Retinal pigment epithelial cell (primary cell): ENCODE measurements at regions not wholly inside any gene's neighbourhood (a gene's known extent, or its start where the extent isn't known, plus 50 kb on each side); places are given as distances from the start of the nearest gene placed in this dataset.
A peak's percentile ranks its signal among the peaks of the same experiment; 100 is the strongest.

Experiments
- DNase-seq: peaks from one replicate; pipeline ENCODE4 v3.0.0-alpha.2; 2010; ENCODE audit warnings: low read depth
- H3K4me3 ChIP-seq: 2 replicates; pipeline ENCODE4 v1.5.1; 2011; ENCODE audit warnings: mild to moderate bottlenecking, low read length, control low read depth, moderate library complexity
- TF ChIP-seq, protein P1 (sequence below): conservative IDR thresholded peaks from 2 replicates; pipeline ENCODE4 v1.5.1; 2011; ENCODE audit warnings: low read depth, low read length, control low read depth, inconsistent platforms

DNA sequence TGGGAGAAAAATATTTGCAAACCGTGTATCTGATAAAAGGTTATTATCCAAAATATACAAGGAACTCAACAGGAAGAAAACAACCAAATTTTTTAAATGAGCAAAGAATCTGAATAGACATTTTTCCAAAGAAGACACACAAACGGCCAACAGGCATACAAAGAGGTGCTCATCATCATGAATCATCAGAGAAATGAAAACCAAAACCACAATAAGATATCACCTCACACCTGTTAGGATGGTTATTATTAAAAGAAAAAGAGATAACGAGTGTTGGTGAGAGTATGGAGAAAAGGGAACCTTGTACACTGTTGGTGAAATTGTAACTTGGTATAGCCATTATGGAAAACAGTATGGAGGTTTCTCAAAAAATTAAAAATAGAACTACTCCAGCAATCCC lies 463.3 kb downstream of the IRS1 start:
- DNase-seq: no peak
- TF ChIP-seq, protein P1, sequence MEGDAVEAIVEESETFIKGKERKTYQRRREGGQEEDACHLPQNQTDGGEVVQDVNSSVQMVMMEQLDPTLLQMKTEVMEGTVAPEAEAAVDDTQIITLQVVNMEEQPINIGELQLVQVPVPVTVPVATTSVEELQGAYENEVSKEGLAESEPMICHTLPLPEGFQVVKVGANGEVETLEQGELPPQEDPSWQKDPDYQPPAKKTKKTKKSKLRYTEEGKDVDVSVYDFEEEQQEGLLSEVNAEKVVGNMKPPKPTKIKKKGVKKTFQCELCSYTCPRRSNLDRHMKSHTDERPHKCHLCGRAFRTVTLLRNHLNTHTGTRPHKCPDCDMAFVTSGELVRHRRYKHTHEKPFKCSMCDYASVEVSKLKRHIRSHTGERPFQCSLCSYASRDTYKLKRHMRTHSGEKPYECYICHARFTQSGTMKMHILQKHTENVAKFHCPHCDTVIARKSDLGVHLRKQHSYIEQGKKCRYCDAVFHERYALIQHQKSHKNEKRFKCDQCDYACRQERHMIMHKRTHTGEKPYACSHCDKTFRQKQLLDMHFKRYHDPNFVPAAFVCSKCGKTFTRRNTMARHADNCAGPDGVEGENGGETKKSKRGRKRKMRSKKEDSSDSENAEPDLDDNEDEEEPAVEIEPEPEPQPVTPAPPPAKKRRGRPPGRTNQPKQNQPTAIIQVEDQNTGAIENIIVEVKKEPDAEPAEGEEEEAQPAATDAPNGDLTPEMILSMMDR: no peak
- H3K4me3 ChIP-seq: no peak overlapping the region

DNA sequence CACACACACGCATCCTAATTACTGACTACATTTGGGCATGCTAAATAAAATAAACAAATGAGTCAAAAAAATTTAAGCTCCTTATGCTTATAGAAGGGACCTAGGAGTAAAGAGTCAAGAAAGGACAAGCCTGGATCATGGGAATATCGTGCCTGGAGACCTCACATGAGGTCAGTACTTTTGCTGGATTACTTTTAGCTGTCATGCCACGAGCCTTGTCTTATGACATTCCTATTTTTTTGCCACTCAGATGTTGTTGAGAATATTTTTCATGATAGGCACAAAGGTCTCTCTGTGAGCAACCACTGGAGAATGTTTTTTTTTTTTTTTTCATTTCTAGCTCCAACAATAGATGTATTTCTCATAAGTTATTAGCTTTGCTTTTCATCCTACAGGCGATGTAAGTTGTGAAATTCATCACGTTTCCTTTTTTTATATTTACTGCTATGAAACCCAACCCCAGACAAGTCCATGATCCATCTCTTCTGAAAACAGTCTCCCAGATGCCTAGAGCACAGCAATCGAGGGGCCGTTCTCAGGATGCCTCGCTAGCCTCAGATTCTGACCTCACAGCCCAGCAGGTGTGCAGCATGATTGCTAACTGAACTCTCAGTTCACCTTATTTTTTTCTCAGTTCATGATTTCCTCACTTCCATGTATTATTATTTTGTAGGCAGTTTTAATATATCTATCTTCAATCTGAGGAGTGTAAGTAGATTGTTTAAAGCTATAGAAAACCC lies 464.5 kb downstream of the IRS1 start:
- DNase-seq: peak; percentile 98
- H3K4me3 ChIP-seq: no peak overlapping the region
- TF ChIP-seq, protein P1: no peak

DNA sequence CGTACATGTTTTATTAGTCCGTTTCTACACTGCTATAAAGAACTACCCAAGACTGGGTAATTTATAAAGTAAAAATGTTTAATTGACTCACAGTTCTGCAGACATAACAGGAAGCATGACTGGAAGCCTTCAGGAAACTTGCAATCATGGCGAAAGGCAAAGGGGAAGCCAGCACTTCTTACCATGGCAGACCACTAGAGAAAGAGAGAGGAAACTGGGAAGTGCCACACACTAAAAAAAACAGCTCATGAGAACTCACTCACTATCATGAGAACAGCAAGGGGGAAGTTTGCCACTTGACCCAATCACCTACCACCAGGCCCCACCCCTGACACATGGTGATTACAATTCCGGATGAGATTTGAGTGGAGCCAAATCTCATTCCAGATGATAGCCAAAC lies 466.2 kb downstream of the IRS1 start:
- no peak overlapping the region for H3K4me3 ChIP-seq
- no peak for DNase-seq
- TF ChIP-seq, protein P1: no peak

DNA sequence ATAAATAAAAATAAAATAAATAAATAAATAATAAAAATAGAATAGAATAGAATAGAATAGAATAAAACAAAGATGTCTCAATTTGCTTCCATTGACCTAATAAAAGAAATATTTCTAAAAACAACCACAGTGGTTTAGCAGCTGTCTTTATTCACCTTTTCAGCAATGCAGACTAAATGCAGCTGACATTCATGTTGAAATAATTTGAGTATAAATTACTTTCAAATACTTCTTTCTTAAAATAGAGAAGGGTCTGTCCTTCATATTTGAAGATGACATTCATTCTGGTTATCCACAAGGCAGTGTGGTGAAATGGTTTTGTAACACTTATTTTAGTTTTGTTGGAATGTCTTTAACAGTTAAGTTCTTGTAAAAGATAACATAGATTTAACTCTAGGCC lies 469.4 kb downstream of the IRS1 start:
- no peak for DNase-seq
- TF ChIP-seq, protein P1: no peak
- H3K4me3 ChIP-seq: no peak overlapping the region

DNA sequence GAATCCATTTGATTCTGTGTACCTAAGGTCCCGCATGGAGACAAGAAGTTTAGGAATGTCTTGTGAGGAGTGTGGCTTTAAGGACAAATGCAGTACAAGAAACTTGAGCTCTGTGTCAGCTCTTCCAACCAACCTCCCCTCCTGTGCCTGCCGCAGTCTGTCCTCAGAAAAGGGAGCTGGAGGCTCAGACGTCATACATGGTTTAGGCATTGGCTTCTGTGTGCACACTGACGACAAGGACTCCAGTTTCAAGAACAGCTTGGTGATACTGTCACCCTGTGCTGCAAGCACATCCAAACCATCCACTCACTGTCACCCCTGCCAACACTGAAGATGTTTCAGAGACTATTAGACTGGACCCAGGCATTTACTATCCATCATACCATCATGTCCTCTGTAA lies 470.4 kb downstream of the IRS1 start:
- TF ChIP-seq, protein P1: no peak
- no peak for DNase-seq
- H3K4me3 ChIP-seq: no peak overlapping the region

DNA sequence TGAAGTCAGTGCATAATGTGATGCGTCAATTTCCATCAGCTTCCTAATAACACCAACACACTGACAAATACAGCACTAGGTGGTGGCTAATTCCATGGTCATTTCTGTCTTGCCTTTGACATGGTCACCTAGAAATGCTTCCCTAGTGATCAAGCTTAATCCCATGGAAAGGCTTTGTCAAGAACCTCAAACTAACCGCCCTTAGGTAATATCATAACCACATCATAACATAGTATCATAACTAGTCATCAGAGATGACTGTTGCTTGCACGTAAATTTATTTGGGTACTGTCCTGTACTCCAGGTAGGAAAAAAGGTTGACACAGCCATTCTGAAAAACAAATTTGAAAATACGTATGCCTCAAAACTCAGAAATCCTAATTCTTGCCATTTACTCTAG lies 471.8 kb downstream of the IRS1 start:
- no peak for DNase-seq
- no peak overlapping the region for H3K4me3 ChIP-seq
- TF ChIP-seq, protein P1: no peak

DNA sequence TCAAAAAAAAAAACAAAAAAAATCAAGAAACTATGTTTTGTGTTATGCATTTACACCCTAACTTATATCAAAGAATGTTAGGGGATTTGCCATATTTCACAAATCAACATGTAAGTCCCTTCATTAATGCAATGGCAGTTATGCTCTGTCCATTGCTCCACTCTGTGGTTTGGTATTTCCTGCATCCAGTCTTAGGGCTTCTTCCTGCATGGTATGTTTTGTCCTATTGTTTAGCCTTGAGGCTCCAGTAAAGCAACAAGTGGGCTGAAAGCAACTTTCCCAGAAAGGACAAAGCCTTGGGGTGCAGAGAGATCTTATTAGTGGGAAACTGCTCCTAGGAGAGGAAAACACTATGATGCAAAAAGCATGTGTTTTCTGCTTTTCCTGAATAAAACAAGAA lies 474.1 kb downstream of the IRS1 start:
- H3K4me3 ChIP-seq: no peak overlapping the region
- TF ChIP-seq, protein P1: no peak
- no peak for DNase-seq
